Globus pallidus (tissue), 1 donor: ENCODE measurements at regions not wholly inside any gene's neighbourhood (a gene's known extent, or its start where the extent isn't known, plus 50 kb on each side); places are given as distances from the start of the nearest gene placed in this dataset.
A peak's percentile ranks its signal among the peaks of the same experiment; 100 is the strongest.

Experiments used
- DNase-seq: peaks from one replicate; pipeline ENCODE4 v3.0.0-alpha.2; 2015; ENCODE audit warnings: low spot score

GRCh38 chr14:61132336-61132735, 148.8 kb downstream of the TMEM30B start:
- no peak for DNase-seq

DNA sequence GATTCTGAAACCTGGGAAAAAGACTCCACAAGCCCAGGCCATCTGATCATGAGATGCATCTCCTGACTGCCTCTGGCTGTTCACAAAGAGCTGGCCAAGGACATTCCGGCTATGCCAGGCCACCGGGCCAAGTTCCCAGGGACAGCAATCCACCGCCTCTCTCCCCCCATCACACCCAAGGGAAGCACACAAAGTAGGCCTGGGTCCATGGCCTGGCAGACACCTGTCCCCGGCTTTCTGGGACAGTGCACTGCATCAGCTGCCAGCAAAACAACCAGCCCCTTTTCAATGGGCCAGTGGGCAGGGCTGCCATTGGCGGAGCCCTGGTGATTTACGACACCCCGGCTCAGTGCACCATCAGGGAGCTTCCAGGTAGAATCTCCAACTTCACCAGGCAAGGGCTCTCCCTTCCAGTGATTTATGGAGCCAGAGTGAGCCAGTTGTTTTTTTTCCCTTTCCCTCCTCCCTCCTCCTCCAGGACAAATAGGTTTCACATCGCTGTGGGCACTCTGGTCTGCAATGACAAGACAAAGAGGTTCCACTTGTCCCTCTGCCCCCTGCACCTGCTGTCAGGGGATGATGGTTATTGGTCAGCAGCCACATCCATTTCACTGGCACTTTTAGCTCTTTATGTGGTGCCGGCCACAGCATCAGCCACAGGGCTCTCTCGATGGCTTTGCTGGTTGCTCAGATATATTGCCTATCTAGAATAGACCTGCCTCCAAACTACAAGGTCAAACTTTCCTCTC, 149.6 kb downstream of the SLC38A6 start:
- peak; percentile 26 for DNase-seq

- DNase-seq, result no peak
Measured at GRCh38 chr14:61129168-61129745, 148.2 kb downstream of the SLC38A6 start.

DNA sequence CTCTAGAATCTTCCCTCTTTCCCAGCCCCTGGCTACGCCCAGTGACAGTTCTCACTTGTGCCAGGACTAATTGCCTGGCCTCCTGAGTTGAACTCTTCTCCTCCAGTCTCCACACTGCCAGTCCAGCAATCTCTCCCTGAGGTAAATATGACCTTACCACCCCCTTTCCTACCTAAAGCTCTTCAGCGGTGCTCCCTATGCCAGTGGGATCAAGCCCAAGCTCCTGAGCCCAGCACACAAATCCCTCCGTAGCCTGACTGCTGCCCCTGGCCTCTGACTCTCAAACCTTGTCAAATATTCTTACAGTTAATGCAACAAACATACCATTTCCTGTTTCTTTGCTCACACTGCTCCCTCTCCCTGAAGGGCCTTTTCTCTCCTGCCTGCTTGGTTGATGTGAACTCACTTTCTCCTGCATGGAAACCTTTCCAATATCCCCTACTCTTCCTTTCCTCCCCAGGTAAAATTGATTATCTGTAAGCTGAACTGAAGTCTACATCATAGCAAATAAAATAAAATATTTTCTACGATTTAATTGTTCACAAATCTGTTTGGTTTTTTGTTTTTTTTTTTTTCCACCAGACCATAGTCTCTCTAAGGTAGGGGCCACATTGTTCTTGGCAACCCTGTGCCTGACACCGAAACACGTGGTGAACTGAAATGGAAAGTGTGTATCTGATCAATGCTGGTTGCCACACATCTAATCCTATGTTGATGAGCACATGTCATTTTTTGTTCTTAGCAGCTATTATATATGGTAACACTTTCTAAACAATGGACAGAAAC, 147.5 kb downstream of the SLC38A6 start:
- DNase-seq, result no peak

GRCh38 chr14:61126603-61127498, 145.8 kb downstream of the SLC38A6 start:
- DNase-seq, result no peak

DNA sequence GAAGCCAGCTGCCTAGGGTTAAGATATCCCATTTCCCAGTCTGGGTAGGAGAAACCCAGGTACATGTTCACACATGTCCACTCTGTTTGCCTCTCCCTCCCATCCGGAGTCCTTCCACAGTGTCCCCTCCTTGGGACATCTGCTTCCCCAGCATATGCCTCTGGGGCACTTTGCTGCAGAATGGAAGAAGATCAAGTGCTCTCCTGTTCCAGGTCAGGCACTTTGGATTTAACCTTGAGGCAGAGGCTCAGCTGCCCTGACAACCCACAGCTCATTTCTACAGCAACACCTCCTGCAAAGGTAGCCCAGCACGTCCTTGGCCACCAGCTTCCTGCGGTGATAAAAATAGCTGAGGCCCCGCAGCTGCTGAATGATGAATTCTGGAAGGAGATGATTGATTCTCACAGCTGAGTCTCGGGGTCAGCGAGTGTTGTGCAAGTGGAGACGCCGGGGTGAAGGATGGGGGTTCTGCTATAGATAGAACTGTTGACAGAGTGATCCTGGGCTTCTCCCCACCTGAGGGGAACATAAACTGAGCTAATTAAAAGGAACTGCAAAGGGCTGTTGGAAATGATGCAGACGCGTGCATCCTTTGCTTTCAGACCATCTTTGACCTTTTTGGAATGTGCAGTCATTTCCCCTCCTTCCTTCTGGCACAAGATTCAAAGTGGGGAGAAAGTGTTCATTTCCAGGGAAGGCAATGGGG, 145.0 kb downstream of the SLC38A6 start:
- DNase-seq, result no peak

GRCh38 chr14:61125041-61125866, 144.2 kb downstream of the SLC38A6 start:
- DNase-seq, result no peak

DNA sequence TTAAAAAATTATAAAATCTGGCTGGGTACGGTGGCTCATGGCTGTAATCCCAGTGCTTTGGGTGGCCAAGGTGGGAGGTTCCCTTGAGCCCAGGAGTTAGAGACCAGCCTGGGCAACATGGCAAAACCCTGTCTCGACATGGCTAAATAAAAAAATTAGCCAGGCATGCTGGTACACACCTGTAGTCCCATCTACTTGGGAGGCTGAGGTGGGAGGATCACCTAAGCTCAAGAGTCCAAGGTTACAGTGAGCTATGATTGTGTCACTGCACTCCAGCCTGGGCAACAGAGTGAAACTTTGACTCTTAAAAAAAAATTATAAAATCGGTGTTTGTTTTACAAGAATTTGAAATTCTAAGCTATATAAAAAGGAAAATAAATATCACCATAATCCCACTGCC, 141.8 kb downstream of the SLC38A6 start:
- DNase-seq, result no peak

DNA sequence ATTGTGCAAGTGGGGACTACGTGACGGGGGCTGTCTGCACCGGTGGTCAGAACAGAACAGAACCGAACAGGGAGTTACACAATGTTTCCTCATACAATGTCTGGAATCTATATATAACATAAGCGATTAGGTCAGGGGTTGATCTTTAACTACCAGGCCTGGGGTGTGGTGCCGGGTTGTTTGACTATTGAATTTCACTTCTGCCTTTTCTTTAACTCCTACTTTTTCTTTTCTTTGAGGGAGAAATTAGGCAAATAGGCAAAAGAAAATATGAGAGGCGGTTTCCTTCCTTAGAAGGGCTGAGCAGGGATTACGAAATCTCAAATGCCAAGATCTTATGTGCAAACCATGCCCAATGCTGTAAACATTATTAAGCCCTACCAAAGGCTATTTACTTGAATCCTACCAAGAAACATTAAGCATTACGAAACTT, 140.3 kb downstream of the SLC38A6 start:
- no peak for DNase-seq

DNA sequence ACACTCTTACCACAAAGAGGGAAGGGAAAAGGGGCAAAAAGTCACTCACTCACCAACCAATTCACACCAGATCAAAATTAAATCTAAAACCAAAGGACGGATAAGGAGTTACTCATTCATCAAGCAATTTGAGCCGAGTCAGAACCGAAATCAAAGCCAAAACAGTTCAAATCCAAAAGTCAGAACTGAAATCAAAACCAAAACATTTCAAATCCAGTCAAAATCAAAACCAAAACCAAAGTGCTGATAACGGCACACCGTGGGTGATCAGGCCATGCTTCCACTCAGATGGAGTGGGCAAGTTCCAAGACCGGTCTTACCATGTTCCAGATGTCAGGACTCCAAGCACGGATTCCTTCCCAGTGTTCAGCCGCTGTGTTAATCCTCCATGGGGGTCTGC, 139.5 kb downstream of the SLC38A6 start:
- no peak for DNase-seq

DNA sequence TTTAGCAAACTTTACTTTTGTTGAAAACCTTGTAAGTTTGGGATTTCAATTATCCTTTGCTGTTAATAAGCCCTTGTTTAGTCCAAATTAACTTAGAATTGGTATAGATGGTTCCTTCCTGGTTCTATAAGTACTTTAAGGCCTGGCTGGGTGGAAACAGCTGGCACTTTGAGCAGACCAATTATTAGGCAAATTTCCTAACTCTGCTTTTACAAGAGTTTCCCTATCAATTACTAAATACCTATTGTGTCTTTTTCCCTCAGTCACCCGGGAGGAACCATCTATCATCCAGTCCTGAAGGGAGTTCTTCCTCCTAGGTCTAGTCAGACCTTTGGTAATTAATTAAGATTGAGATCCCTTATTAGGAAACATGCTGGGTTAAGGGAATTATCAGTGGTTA, 138.0 kb downstream of the SLC38A6 start:
- no peak for DNase-seq

- no peak for DNase-seq
Measured at GRCh38 chr14:61116369-61116768, 135.3 kb downstream of the SLC38A6 start.

DNA sequence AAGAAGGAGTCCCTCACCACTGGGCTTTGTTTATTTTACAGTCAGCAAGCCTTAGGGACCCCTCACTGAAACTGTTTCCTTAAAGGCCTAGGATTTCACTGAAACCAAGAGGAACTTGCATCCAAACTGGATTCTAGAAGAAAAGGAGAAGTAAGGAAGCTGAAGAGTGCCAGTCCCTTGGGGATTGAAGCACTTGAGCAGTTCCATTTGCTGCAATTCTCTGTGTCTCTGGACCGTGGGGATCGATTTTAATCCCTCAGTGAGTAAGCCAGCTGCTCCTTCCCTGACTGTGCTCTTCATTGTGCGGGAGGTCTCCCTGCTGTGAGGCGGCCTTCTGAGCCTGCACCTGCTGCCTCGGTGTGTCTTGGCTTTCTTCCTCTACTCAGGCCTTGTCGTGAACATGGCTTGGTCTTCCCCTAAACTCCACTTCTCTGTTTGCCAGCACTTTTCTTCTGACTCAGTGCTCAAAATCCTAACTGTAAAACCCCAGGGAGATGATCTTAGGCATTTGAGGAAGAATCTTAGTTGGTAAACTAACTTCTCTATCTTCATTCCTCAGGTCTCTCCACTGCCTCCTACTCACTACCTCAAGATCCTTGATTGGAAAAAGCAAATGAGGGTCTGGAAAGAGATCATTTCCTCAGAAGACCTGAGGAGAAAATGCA, 132.6 kb downstream of the SLC38A6 start:
- DNase-seq, result no peak

DNA sequence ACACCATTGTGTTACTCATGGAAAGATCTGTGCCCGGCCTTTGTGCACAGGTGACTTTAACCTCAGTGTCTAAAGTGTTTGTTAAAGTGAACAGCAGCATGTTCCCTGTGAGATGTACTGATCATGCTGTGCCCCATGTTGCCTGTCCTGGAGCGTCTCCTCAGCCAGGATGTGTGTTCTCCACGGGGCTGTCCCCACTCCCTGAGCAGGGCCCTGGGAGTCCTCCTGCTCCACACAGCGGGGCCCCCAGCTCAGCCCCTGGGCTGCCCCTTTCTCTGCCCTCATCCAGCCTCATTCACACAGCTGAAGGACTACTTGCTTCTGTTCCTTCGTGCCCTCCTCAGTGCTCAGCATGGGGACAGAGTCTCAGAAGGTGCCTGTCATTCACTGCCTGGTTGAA, 131.5 kb downstream of the SLC38A6 start:
- DNase-seq, result no peak

DNA sequence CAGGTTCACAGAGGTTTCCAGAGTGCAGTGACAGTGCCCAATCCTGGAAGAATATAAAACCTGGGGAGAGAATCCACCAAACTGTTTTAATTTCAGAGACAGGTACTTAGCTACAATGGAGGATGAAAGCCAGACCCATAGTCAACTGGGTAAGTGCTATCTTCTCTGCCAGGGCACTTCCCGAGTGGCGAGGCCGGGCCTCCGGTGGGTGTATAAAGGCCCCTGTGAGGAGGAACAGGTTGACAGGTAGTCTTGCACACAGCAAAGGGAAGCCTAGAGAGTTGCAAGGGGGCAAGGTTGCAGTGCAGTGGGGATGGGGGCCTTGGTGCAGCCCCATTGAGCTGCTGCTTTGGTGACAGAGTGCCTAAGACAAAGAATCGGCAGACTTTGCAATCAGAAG, 130.7 kb downstream of the SLC38A6 start:
- no peak for DNase-seq

GRCh38 chr14:61111209-61111665, 130.2 kb downstream of the SLC38A6 start:
- no peak for DNase-seq

- DNase-seq, result no peak
Measured at GRCh38 chr14:61110316-61111082, 129.5 kb downstream of the SLC38A6 start.

- no peak for DNase-seq
Measured at GRCh38 chr14:61109288-61109687, 128.2 kb downstream of the SLC38A6 start.

DNA sequence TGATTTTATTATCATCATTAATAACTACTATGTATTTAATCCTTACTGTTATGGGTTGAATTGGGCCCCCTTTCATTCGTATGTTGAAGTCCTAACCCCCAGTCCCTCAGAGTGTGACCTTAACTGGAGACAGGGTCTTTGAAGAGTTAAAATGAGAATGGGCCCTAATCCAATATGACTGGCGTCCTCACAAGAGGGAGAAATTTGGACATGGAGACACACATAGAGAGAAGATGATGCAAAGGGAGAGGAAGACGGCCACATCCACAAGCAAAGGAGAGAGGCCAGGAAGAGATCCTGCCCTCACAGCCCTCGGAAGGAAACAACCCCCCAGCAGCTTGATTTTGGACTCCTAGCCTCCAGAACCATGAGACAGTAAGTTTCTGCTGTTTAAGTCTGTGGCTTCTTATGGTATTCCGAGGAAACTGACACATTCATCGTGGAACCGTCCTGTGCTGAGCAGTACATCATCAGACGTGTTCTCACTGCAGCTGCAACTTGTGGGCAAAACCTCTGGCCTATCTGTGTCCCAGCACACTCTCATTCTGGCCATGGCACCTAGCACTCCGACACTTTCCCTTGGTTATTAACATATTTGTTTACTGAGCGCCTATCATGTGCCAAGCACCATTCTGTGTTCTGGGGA, 127.6 kb downstream of the SLC38A6 start:
- no peak for DNase-seq
